22Rv1 (cell line): ENCODE measurements at regions not wholly inside any gene's neighbourhood (a gene's known extent, or its start where the extent isn't known, plus 50 kb on each side); places are given as distances from the start of the nearest gene placed in this dataset.
"Not testable (repeated sequence)": the region's sequence is repeated elsewhere in the genome, so short reads cannot be mapped to it uniquely, and the experiment has no call there.

Source experiments
- H3K27ac ChIP-seq: fragments of 450-650 bp; 2 replicates; pipeline ENCODE4 v1.5.1; 2017
- CTCF ChIP-seq: fragments of 450-650 bp; IDR thresholded peaks from 2 replicates; pipeline ENCODE4 v1.5.1; 2017; ENCODE audit warnings: mild to moderate bottlenecking
- ZFX ChIP-seq: fragments of 450-650 bp; IDR thresholded peaks from 2 replicates; pipeline ENCODE4 v1.6.1; 2017; ENCODE audit warnings: antibody characterized with exemption, borderline replicate concordance

DNA sequence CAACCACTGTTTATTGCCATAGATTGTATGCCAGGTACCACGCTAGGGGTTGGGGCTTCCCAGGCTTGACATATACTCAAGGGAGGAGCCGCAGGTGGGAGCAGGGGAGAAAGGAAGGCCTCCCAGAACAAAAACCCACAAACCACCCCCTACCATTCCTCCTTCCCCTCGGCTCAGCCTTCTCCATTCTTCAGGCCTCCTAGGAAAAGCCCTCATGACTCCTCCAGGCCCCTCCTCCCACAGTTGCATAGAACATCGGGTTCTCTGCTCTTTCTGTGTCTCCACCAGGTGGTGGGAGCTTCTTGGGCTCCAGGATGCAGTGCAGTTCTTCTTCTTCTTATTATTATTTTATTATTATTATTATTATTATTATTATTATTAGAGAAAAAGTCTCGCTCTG lies 80.3 kb downstream of the ZFP36L2 start:
- TF ChIP-seq CTCF (no peak), ZFX (no peak)
- H3K27ac ChIP-seq: no peak overlapping the region

DNA sequence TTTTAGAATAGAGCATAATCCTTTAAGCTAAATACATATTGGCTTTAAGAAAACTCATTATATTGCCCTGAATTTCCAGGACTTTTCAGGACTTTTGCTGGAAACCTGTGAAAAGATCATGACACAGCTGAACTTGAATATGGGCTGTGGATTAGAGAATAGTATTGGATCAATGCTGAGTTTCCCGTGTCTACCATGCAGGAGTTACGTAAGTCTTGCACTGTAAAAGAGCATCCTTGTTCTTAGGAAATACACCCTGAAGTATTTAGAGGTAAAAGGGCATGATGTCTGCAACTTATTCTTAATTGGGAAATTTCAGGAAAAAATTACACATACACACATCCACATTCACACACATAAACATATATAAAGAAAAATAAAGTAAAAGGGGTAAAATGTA lies 82.1 kb downstream of the ZFP36L2 start:
- H3K27ac ChIP-seq: no peak overlapping the region
- no peak for TF ChIP-seq CTCF
- no peak for TF ChIP-seq ZFX

GRCh38 chr2:43143756-43144155 lies 82.7 kb downstream of the ZFP36L2 start:
- H3K27ac ChIP-seq: no peak overlapping the region
- TF ChIP-seq CTCF (no peak), ZFX (no peak)

- no peak overlapping the region for H3K27ac ChIP-seq
- TF ChIP-seq ZFX (no peak), CTCF (no peak)
Observed at GRCh38 chr2:43142921-43143438, 83.4 kb downstream of the ZFP36L2 start.

DNA sequence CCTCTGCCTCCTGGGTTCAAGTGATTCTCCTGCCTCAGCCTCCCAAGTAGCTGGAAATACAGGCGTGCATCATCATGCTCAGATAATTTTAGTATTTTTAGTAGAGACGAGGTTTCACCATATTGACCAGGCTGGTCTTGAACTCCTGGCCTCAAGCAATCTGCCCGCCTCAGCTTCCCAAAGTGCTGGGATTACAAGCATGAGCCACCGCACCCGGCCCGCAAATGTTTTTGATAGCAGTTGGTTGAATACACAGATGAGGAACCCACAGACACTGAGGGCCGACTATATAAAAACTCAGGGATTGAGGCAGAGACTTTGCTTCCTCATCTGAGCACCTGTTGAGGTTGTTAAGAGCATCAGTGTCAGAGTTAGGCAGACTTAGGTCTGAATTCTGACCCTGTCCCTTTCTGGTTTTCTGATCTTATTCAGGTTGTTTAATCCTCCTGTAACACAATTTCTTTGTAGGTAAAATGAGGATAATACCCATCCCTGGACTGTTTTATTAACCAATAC lies 84.7 kb downstream of the ZFP36L2 start:
- H3K27ac ChIP-seq: not testable (repeated sequence)

- H3K27ac ChIP-seq: no peak overlapping the region
- TF ChIP-seq CTCF (no peak), ZFX (no peak)
Observed at GRCh38 chr2:43139996-43140621, 86.3 kb downstream of the ZFP36L2 start.

DNA sequence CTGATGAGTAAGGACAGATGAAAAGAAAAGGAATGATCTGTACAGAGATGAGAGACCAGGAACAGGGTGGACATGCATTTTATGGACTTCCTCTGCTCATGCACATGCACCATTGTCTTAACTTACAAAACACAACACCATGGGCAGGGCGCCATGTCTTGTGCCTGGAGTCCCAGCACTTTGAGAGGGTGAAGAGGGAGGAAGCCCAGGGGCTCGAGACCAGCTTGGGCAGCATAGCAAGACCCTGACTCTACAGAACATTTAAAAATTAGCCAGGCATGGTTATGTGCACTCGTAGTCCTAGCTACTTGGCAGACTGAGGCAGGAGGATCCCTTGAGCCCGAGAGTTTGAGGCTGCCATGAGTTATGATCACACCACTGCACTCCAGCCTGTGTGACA lies 86.9 kb downstream of the ZFP36L2 start:
- no peak overlapping the region for H3K27ac ChIP-seq
- TF ChIP-seq ZFX (no peak), CTCF (no peak)

GRCh38 chr2:43138441-43138840 lies 88.0 kb downstream of the ZFP36L2 start:
- TF ChIP-seq CTCF: no peak
- TF ChIP-seq ZFX: no peak
- no peak overlapping the region for H3K27ac ChIP-seq
